ENCODE measurements at regions not wholly inside any gene's neighbourhood (a gene's known extent, or its start where the extent isn't known, plus 50 kb on each side); places are given as distances from the start of the nearest gene placed in this dataset.
A peak's percentile ranks its signal among the peaks of the same experiment; 100 is the strongest.
"Not testable (repeated sequence)": the region's sequence is repeated elsewhere in the genome, so short reads cannot be mapped to it uniquely, and the experiment has no call there.

- DNase-seq, result no peak
Observed at GRCh38 chr12:123061441-123062205, 81.1 kb downstream of the ARL6IP4 start.

- no peak for DNase-seq
Observed at GRCh38 chr12:123059500-123059899, 79.0 kb downstream of the ARL6IP4 start.

- DNase-seq, result no peak
Observed at GRCh38 chr12:123058980-123059379, 78.5 kb downstream of the ARL6IP4 start.

- DNase-seq, result no peak
Observed at GRCh38 chr12:123058481-123058880, 78.0 kb downstream of the ARL6IP4 start.

- no peak for DNase-seq
Observed at GRCh38 chr12:123057513-123058265, 77.2 kb downstream of the ARL6IP4 start.

GRCh38 chr12:123056709-123057108 is 76.2 kb downstream of the ARL6IP4 start:
- DNase-seq, result no peak

- no peak for DNase-seq
Observed at GRCh38 chr12:123056053-123056452, 75.6 kb downstream of the ARL6IP4 start.

- DNase-seq, result no peak
Observed at GRCh38 chr12:123055281-123055766, 74.8 kb downstream of the ARL6IP4 start.

GRCh38 chr12:123054371-123054770 is 73.9 kb downstream of the ARL6IP4 start:
- DNase-seq, result no peak

- no peak for DNase-seq
Observed at GRCh38 chr12:123051556-123051955, 71.1 kb downstream of the ARL6IP4 start.

- DNase-seq, result no peak
Observed at GRCh38 chr12:123050913-123051312, 70.4 kb downstream of the ARL6IP4 start.

GRCh38 chr12:123050331-123050831 is 69.9 kb downstream of the ARL6IP4 start:
- DNase-seq, result peak; percentile 30

GRCh38 chr12:123049398-123050240 is 69.1 kb downstream of the ARL6IP4 start:
- no peak for DNase-seq

GRCh38 chr12:123047892-123048291 is 67.4 kb downstream of the ARL6IP4 start:
- DNase-seq, result not testable (repeated sequence)

- no peak for DNase-seq
Observed at GRCh38 chr12:123047289-123047688, 66.8 kb downstream of the ARL6IP4 start.

- no peak for DNase-seq
Observed at GRCh38 chr12:123046431-123046830, 66.0 kb downstream of the ARL6IP4 start.

GRCh38 chr12:123045678-123046077 is 65.2 kb downstream of the ARL6IP4 start:
- no peak for DNase-seq

GRCh38 chr12:123044351-123044750 is 63.9 kb downstream of the ARL6IP4 start:
- no peak for DNase-seq

GRCh38 chr12:123043536-123044001 is 63.1 kb downstream of the ARL6IP4 start:
- peak; percentile 90 for DNase-seq

- no peak for DNase-seq
Observed at GRCh38 chr12:123042833-123043232, 62.4 kb downstream of the ARL6IP4 start.

- no peak for DNase-seq
Observed at GRCh38 chr12:123041811-123042655, 61.6 kb downstream of the ARL6IP4 start.
